OCI-LY1 (cell line): ENCODE measurements at regions not wholly inside any gene's neighbourhood (a gene's known extent, or its start where the extent isn't known, plus 50 kb on each side); places are given as distances from the start of the nearest gene placed in this dataset.

Experiments
- H2AFZ ChIP-seq: fragments of 200-600 bp; sonication (generic), shearing (Covaris generic); 2 replicates; pipeline ENCODE4 v1.6.0; 2014; ENCODE audit warnings: antibody characterized with exemption, mild to moderate bottlenecking, low read length
- H3F3A ChIP-seq: fragments of 200-600 bp; sonication (generic), shearing (Covaris generic); 2 replicates; pipeline ENCODE4 v1.6.0; 2014; ENCODE audit warnings: mild to moderate bottlenecking, antibody characterized with exemption, low read length, moderate library complexity; ENCODE audit not compliant: insufficient read depth
- H3K27ac ChIP-seq: fragments of 200-600 bp; sonication (generic); 2 replicates; pipeline ENCODE4 v1.5.1; 2014; ENCODE audit warnings: low read length, mixed run types, mild to moderate bottlenecking, low read depth; ENCODE audit not compliant: poor library complexity, severe bottlenecking
- H3K27me3 ChIP-seq: fragments of 200-600 bp; sonication (generic); 2 replicates; pipeline ENCODE4 v1.6.0; 2014; ENCODE audit warnings: antibody characterized with exemption, mild to moderate bottlenecking, low read length, moderate library complexity; ENCODE audit not compliant: insufficient read depth
- H3K36me3 ChIP-seq: fragments of 200-600 bp; sonication (generic); 2 replicates; pipeline ENCODE4 v1.6.1; 2014; ENCODE audit warnings: mild to moderate bottlenecking, antibody characterized with exemption, low read length, moderate library complexity, mixed read lengths; ENCODE audit not compliant: insufficient read depth
- H3K4me1 ChIP-seq: fragments of 200-600 bp; sonication (generic); 2 replicates; pipeline ENCODE4 v1.5.1; 2014; ENCODE audit warnings: mild to moderate bottlenecking, low read length, moderate library complexity; ENCODE audit not compliant: insufficient read depth, severe bottlenecking
- H3K4me2 ChIP-seq: fragments of 200-600 bp; sonication (generic), shearing (Covaris generic); 2 replicates; pipeline ENCODE4 v1.6.1; 2014; ENCODE audit warnings: low read length
- H3K4me3 ChIP-seq: fragments of 200-600 bp; sonication (generic); 2 replicates; pipeline ENCODE4 v1.5.1; 2014; ENCODE audit warnings: low read length, low read depth, mild to moderate bottlenecking, mixed read lengths; ENCODE audit not compliant: poor library complexity, severe bottlenecking
- H3K79me2 ChIP-seq: fragments of 200-600 bp; shearing (Covaris generic); 2 replicates; pipeline ENCODE4 v1.6.1; 2016; ENCODE audit warnings: mixed run types, low read length, mixed read lengths; ENCODE audit not compliant: insufficient read depth
- H3K9ac ChIP-seq: fragments of 200-600 bp; sonication (generic), shearing (Covaris generic); 2 replicates; pipeline ENCODE4 v1.6.1; 2014; ENCODE audit warnings: mild to moderate bottlenecking, low read length, mixed read lengths
- H3K9me2 ChIP-seq: fragments of 200-600 bp; sonication (generic), shearing (Covaris generic); 2 replicates; pipeline ENCODE4 v1.6.1; 2014; ENCODE audit warnings: low read depth, mild to moderate bottlenecking, low read length, mixed read lengths
- H3K9me3 ChIP-seq: fragments of 200-600 bp; shearing (Covaris generic); 2 replicates; pipeline ENCODE4 v1.6.1; 2014; ENCODE audit warnings: low read length, mixed read lengths
- H4K20me1 ChIP-seq: fragments of 200-600 bp; sonication (generic), shearing (Covaris generic); 2 replicates; pipeline ENCODE4 v1.6.0; 2016; ENCODE audit warnings: mild to moderate bottlenecking, low read length; ENCODE audit not compliant: insufficient read depth
- CTCF ChIP-seq: fragments of 200-600 bp; sonication (generic), shearing (Covaris generic); IDR thresholded peaks from 2 replicates; pipeline ENCODE4 v1.5.1; 2017; ENCODE audit warnings: mild to moderate bottlenecking, antibody characterized with exemption, low read length, moderate library complexity, mixed read lengths
- EZH2 ChIP-seq: fragments of 200-600 bp; sonication (generic), shearing (Covaris generic); IDR thresholded peaks from 2 replicates; pipeline ENCODE4 v1.8.0; 2017; ENCODE audit warnings: borderline replicate concordance, mixed run types, mild to moderate bottlenecking, antibody characterized with exemption, low read length, moderate library complexity, mixed read lengths

DNA sequence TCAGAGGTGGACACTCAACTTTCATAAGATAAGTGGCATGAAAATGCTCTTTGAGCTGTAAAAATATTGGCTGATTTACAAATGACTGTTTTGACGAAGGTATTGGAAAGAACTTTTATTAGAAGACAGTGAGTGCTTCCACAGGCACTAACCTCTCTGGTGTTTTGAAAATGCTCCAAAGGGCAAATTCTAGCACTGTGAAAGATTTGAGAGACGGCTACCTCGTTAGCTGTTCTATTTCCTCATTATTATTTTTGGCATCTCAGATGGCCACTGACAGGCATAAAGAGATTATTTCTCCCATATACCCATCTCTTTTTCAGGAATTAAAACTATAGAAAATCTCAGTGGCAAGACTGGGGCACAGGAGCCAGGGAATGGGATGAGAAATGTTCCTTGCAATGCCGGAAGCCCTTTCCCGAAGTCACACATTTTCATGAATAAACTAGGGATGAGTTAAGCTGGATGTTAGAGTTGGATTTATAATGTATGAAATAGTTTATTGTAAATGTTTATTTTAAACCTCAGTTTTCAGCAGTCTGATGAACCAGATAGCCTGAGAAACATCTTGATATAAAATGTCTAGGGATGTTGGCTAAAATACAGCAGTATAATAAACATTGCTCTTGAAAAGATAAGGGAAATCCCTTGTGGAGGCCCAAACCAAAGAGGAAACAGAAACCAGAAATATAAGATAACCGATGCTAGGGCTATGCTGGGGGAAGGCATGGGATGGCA lies 175.7 kb downstream of the ASB1 start:
- Histone ChIP-seq H3K4me1 (no peaks in the 10 kb centered on the region), H3K36me3 (no peaks in the 10 kb centered on the region), H3K9me3 (no peaks in the 10 kb centered on the region), H3K79me2 (no peaks in the 10 kb centered on the region), H3F3A (no peaks in the 10 kb centered on the region), H3K9ac (no peak overlapping the region), H3K9me2 (no peaks in the 10 kb centered on the region), H3K27ac (no peak overlapping the region), H2AFZ (no peak overlapping the region), H4K20me1 (no peaks in the 10 kb centered on the region), H3K27me3 (peaks cover 4% of the 10 kb centered on the region; the same call in 1 of the 2 replicates), H3K4me3 (no peak overlapping the region), H3K4me2 (no peak overlapping the region)
- TF ChIP-seq EZH2 = no peak
- no peak for TF ChIP-seq CTCF

GRCh38 chr2:238603596-238603995 lies 176.9 kb downstream of the ASB1 start:
- no peak overlapping the region for H3K27ac ChIP-seq
- H3K36me3 ChIP-seq = no peaks in the 10 kb centered on the region
- peaks cover 4% of the 10 kb centered on the region; the same call in 1 of the 2 replicates for H3K27me3 ChIP-seq
- no peaks in the 10 kb centered on the region for H3K9me3 ChIP-seq
- H3K9me2 ChIP-seq = no peaks in the 10 kb centered on the region
- TF ChIP-seq CTCF (no peak), EZH2 (no peak)
- no peak overlapping the region for H2AFZ ChIP-seq
- no peaks in the 10 kb centered on the region for H4K20me1 ChIP-seq
- H3K4me1 ChIP-seq = no peaks in the 10 kb centered on the region
- H3K4me3 ChIP-seq = no peak overlapping the region
- H3F3A ChIP-seq = no peaks in the 10 kb centered on the region
- no peak overlapping the region for H3K4me2 ChIP-seq
- H3K9ac ChIP-seq = no peak overlapping the region
- H3K79me2 ChIP-seq = no peaks in the 10 kb centered on the region

DNA sequence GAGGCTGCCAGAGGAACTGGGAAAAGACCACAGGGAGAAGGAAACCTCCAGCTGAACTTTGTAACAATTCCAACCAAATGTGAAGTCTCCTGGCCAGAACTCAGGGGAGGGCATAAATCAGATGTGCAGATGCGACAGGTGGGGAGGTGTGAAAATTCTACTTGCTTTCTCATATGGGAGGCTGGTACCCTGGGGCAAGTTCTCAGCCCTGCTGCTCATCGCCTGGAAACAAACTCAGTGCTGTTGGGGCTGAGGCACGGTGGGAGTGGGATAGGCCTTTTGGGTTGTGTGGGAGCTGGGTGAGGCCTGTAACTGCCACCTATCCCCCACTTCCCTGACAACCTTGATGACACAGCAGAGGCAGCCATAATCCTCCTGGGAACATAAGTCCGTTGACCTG lies 179.6 kb downstream of the ASB1 start:
- Histone ChIP-seq H3K27ac (no peak overlapping the region), H3K79me2 (no peaks in the 10 kb centered on the region)
- TF ChIP-seq CTCF (no peak), EZH2 (no peak)

More for the DNA sequence above, 179.6 kb downstream of the ASB1 start:
- Histone ChIP-seq H3K27me3 (peaks cover 1% of the 10 kb centered on the region; the same call in 1 of the 2 replicates), H3K9me2 (no peaks in the 10 kb centered on the region), H3K36me3 (no peaks in the 10 kb centered on the region), H3K9me3 (no peaks in the 10 kb centered on the region), H3K4me1 (no peaks in the 10 kb centered on the region), H2AFZ (no peak overlapping the region), H3F3A (no peaks in the 10 kb centered on the region), H3K9ac (no peak overlapping the region), H4K20me1 (no peaks in the 10 kb centered on the region), H3K4me2 (no peak overlapping the region), H3K4me3 (no peak overlapping the region)
